Peyer's patch (tissue), 4 donors: ENCODE measurements at regions not wholly inside any gene's neighbourhood (a gene's known extent, or its start where the extent isn't known, plus 50 kb on each side); places are given as distances from the start of the nearest gene placed in this dataset.

ENCODE experiments used
- POLR2A ChIP-seq, 2 donors: fragments of 450-650 bp; IDR thresholded peaks; one replicate each; pipeline ENCODE4 v1.5.1; 2017; ENCODE audit warnings: antibody characterized with exemption in 2 of 2, mild to moderate bottlenecking in 2 of 2, moderate library complexity in 2 of 2
- TF ChIP-seq, protein P1 (sequence below), 6 experiments: fragments of 450-650 bp in 4 of 6; fragments of 200-600 bp in 2 of 6; sonication (generic) in 1 of 6; IDR thresholded peaks; one replicate each; pipeline ENCODE4 v1.5.1; 2017 to 2019; ENCODE audit warnings: antibody characterized with exemption in 6 of 6, mild to moderate bottlenecking in 3 of 6, moderate library complexity in 1 of 6

DNA sequence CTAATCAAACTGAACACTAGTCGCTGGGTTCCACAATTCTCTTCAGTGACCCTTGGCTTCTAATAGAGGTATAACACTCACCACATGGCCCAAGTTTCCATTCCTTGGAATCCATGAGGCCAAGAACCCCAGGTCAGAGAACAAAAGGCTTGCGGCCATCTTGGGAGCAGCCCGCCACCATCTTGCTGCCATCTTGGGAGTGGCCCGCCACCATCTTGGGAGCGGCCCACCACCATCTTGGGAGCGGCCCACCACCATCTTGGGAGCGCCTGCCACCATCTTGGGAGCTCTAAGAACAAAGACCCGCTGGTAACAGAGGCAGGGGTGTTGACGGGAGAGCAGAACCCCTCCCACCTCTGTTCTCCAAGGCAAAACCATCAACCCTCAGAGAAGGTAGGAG lies 493.4 kb downstream of the MATN1 start:
- no peak for TF ChIP-seq POLR2A (IDR thresholded peaks at IDR 0.05)
- TF ChIP-seq, protein P1, sequence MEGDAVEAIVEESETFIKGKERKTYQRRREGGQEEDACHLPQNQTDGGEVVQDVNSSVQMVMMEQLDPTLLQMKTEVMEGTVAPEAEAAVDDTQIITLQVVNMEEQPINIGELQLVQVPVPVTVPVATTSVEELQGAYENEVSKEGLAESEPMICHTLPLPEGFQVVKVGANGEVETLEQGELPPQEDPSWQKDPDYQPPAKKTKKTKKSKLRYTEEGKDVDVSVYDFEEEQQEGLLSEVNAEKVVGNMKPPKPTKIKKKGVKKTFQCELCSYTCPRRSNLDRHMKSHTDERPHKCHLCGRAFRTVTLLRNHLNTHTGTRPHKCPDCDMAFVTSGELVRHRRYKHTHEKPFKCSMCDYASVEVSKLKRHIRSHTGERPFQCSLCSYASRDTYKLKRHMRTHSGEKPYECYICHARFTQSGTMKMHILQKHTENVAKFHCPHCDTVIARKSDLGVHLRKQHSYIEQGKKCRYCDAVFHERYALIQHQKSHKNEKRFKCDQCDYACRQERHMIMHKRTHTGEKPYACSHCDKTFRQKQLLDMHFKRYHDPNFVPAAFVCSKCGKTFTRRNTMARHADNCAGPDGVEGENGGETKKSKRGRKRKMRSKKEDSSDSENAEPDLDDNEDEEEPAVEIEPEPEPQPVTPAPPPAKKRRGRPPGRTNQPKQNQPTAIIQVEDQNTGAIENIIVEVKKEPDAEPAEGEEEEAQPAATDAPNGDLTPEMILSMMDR (IDR thresholded peaks at IDR 0.05) = no peak
